ENCODE measurements at regions not wholly inside any gene's neighbourhood (a gene's known extent, or its start where the extent isn't known, plus 50 kb on each side); places are given as distances from the start of the nearest gene placed in this dataset.

DNA sequence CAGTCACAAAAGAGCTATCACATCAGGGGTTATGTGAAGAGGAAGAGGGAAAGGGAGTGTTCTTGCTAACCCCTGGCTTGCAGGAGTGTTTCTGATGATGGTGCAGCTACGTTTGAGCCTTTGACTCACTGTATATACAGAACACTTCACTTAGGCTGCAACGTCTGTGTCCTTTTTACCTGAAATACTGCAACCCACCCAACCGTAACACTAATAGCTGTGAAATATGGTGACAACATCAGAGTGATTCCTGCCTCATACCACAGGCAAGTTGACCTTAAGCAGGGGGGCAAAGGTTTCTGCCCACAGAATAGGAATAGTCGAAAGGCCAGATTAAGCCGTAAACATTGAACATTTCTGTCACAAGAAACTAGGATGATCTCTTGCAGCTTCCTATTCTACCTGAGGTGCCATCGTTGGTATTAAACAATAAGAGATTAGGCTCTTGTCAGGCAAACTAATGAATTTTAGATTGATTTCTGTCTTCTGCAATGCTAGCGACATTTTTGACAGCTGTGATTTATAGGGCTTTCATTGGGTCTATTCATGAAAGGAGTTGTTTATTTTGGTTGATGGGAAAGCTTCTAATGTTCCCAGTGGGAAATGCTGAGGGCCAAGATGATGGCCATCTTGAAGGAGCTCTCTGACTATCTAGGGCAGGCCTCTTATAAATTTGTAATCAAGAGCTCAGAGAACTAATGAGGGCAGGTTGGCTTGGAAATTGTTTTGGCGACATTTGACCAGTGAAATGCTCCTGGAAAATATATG is 316.8 kb downstream of the PIK3C3 start:
- DNase-seq: no peak

DNA sequence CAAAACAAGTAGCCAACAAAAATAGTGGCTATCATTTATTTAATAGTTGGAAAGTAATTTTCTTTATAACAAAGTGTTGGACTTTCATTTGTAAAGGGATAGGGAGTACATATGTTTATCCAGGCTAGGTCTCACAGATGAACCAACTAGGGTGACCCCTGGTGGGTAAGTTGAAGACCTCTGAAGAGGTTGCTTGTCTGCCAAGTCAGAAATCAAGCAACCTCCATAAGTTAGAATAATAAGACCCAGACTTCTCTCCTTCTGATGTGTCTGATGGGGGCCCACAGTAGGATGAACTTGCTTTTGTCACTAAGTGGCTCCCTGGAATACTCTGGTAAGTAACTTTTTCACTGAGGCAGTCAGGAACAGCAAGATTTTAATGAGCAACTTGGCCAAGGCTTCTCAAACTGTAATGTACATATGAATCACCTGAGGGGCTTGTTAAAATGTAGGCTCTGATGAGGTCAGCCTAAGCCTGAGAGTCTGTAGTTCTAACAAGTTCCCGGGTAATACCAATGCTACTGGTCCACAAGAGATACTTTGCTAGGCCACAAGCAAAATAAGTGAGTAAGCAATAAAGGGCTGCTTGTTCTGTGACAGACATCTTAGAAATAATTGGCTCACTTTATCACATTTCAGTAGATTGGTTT is 319.6 kb downstream of the PIK3C3 start:
- DNase-seq: no peak

DNA sequence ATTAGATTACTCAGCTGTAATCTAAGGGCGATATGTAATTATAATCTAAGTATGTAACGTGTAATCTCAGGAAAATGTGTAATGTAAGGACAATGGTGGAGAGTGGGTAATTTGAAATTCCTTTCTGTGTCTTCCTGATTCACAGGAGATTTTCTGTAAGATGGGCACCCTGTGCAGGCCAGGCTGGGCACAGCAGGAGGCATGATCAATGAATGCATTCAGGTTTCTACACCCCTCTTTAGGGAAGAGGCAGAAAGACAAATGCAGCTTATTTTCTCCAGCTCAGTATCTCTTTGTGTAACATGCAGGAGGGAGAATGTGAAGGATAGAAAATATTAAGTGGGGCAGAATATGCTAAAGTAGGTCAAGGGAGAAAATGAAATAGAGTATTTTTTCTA is 320.1 kb downstream of the PIK3C3 start:
- no peak for DNase-seq

DNA sequence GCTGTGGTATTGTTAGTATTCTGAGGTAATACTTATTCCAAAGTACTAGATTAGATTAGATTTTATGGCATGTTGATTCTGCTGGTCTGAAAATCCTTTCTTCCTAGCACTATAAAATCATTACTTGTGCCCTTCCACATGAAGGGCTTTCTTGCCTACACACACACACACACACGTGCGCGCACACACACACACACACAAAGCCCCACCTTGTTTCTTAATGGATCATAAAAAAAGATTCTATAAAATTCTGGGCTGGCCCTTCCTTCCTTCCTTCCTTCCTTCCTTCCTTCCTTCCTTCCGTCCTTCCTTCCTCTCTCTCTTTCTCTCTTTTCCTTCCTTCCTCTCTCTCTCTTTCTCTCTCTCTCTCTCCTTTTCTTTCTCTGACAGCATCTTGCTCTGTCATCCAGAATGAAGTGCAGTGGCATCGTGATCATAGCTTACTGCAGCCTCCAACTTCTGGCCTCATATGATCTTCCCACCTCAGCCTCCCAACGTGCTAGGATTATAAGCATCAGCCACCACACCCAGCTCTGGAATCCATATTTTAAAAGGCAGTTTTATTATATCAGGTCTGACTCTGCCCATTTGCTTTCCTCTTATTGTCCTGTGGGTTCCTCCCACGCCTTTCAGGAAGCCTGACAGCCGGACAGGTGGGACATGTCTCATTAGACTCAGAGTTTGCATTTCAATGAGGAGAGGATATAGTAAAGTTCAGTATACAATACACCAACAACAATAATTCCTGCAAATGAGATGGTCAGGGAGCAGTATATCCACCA is 321.1 kb downstream of the PIK3C3 start:
- no peak for DNase-seq

DNA sequence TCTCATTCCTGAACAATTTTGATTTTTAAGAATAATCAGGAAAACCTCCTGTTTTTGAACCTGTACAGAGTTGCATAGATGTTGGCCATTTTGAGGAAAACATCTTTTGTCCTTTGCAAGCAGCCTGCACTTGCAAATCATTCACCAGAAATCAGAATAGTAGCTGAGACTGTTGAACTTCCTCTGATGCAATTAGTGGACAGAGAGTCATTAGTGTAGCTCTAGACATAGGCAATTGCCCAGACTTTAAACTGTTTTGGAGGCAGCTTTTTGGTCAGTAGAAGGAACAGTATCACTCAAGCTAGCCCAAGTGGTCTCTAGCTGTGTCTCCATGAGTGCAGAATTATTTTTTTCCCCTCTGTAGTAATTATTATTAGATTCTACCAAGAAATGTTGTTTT is 326.1 kb downstream of the PIK3C3 start:
- no peak for DNase-seq

DNA sequence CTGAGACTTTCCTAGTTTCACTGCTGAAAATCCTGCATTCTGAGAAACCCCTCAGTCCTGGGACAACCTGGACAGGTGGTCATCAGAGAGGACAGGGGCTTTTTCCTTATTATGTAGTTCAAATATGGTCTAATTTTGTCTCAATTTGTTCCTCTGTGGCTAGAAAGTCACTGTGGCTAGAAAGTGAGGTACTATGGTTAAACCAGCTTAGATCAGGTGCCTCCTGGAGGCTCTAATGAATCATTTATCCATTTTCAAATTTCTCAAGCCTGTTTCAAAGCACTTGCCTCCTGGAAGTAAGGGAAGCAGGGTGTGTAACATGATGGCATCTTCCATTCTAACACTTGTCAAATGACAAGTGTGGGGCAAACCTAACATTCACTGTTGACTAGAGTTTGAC is 326.8 kb downstream of the PIK3C3 start:
- no peak for DNase-seq

DNA sequence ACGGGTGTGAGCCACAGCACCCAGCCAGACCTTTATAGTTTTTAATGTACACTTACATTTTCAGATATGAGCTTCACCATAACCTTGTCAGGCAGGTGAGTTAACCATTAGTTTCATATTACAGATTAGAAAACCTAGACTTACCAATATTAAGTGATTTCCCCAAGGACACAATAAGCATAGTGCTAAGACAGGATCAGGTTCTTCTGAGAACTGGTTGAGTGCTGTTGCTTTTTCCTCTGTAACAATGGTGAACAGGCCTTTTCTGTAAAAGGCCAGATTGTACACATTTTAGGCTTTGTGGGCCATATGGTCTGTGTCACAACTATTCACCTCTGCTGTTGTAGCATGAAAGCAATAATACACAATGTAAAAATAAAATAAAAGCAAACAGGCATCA is 332.0 kb downstream of the PIK3C3 start:
- no peak for DNase-seq

DNA sequence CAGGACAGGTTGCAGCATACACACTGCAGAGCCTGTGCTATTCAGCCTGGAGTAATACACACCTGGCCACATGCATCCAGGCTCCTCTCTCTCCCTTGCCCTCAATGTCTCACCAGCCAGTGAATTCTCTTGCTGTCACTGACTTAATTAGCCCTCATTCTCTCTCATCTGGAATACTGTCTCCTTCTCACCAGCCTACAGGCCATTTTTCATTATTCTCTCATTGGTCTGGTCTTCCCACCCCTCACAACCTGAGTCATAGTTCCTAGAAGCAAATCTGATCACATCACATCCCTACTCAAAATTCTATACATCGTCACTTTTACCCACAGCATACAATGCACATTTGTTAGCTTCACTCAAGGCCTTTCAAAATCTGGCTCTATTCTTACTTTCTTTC is 333.1 kb downstream of the PIK3C3 start:
- no peak for DNase-seq

DNA sequence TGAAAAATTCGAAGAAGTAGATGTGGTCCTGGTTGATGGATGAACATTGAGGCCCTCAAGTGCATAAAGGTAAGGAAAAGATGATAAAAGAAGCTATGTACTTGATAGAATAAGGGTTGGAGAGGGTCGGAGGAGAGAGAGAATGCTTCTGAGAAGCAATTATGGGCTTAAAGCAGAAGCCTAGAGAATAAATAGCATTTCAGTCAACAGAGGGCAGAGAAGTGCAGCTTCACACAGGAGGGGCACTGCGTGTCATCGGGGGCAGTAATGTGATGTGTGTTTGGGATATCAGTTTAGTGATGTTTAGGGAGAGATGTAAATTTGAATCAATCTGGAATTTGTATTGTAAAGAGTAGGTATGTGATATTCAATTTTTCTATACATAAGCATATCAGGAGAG is 334.5 kb downstream of the PIK3C3 start:
- DNase-seq: no peak

DNA sequence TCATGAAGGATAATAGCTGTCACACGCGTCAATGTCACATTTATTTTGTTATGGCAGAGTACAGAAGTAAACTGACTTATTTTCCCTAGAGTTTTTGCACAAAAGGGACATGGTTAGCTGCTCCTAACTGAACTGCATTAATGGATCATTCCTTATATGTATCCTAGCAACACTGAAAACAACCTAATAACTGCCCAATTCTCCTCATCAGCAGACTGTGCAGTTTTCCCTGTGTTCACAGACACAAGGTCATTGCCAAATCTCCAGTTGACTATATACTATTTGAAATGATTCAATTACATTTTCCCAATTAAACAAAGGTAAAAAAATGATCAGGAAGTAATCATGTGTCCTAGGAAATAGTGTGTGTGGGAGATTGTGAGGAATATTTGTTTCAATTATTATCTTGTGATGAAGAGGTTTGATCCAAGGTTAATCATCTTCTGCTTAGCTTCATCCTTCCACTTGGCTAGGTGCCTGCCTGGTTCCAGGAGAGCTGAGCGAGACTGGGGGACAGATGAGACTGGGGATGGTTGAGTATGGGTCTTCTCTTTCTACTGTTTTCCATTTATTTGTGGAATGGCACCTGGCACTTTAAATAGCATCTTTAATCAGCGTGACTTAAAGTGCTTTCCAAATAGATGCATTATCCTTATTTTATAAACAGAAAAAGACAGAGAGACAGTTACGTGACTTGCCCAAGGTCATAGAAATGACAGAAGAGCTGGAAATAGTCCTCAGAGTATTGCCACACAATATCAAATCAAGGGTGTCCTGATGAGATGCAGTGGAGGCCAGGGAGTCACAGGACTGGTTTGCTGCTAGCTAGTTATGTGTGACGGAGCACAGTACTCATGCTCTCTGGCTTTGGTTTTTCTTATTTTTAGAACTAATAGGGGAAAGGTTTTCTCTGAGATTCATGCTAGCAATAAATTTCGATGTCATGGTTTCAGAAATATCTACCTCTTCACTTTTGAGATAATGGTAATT is 335.6 kb downstream of the PIK3C3 start:
- no peak for DNase-seq

DNA sequence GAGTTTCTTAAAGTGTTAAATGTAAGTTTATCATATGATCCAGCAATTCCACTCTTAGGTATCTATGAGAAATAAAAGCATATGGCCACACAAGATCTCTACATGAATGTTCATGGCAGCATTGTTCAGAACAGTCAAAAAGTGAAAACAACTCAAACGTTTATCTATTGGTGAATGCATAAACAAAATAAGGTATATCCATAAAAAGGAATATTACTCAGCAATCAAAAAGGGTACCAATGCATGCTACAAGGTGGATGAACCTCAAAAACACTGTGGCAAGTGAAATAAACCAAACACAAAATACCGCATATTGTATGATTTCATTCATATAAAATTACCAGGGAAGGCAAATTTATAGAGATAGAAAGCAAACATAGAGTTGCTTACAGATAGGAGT is 337.6 kb downstream of the PIK3C3 start:
- DNase-seq: no peak

DNA sequence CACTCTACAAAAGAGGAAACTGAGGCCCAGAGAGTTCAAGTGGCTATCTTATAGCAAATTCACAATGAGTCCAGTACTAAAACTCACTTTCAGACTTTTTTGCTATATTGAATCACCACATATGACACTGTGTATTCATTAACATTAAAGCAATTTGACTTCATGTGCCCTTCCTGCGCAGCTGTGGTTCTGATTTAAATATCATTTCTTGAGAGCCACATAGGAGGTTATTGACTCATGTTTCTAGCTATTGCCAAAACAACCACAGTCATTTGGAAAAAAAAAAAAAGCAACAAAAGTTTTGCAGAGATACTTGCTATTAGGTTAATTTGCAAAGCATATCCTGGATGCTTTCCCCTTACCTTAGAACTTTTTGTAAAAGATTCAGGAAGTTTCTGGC is 341.2 kb downstream of the PIK3C3 start:
- no peak for DNase-seq

DNA sequence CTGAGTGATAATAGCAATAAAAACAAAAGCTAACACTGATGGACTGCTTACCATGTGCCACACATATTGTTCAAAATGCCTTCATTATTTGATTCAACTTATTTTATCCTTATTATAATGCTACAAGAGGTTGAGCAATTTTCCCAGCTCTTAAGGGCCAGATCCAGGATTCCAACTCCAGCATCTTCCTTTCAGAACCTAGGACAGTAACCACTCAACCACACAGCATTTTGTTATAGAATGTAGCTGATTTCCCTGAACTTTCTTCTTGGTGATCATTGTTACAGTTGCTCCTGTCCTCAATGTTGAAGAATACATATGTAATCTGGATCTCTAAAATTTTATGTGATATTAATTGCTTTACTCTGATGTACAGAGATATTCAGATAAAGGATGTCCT is 341.7 kb downstream of the PIK3C3 start:
- no peak for DNase-seq

DNA sequence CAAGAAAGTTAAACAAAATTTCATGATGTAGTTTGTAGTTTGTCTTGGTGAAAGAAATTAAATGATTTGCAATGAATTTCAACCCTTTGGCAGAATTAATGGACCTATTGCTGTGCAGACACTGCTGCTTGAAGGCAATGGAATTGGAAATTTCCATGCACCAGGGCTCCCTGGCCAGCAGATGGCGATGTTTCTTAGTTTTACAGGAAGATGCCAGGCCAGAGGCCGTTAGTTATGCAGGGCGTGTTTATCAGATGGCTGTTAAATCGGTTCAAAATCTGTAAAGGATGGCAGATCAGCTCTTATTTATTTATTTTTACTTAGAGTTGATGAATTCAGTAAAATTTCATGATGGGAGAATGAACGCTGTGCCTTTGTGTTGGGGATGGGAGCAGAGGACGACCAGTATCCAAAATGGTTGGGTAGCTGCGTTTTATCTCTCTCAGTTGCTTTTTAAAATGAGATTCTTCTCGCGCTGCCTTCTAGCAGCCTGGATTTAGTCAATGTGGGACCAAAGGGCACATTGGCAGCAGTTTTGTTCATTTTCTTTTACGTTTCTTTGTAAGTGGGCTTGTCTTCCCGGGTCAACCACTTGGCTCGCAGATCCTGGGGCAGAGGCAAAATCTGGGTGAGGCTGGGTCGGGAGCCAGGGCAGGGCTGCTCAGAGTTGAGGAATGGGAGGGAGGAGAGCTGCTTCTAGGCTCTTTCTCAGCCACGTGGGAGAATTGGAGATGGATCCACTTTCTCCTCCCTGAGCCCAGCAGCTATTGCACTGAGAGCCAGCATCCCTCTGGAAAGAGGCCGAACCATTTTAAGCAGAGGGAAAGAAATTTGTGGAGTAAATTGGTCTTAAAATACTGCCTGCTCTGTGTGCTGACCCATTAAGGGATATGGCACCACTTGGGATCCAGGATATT is 344.0 kb downstream of the PIK3C3 start:
- peak; percentile 44 for DNase-seq

DNA sequence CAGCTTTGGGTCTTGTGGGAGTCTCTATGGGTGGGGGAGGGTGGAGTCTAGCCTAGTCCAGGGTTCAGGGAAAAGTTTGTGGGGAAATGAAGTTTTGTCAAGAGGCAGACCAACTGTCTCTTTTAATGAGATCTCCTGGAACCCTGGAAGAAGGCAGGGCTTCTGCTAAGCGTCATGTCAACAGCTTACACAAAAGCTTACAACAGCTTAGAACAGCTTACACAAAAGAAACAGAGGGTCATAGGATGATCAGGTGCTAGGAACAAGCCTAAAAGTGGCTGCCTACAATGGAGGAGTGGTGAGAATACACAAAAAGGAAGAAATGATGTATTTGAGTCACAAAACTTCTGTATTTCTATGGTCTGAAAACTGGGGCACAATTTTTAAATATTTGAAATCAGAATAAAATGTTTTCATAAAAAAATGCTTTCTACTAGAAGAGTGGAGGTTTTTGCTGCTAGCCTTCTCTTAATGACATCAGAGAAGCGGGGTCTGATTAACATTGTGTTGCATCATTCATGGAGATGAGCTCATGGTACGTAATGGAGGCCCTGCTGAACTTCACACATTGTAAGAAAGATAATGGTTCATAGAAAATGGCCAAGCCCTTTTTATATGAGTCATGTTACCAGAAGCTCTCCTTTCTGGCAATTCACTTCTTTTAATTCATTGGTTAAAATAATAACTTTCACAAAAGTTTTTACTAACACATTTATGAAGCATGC is 351.0 kb downstream of the PIK3C3 start:
- no peak for DNase-seq

DNA sequence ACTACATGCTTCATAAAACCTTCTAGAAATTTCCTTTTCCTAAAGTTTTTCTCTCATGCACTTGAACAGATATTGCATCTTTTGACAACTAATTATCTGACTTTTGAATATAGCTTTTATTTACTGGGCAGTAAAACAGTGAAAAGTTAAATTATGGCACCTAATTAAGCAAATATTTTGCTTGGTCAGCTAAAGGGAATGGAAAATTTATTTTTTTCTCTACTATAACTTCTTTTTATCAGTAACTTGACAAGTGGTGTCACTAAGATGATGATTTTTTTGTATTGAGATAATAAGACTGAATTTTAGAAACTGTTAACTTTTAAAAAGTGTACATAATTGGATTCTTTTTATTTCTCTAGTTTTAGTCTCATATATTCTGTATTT is 351.6 kb downstream of the PIK3C3 start:
- DNase-seq: no peak

DNA sequence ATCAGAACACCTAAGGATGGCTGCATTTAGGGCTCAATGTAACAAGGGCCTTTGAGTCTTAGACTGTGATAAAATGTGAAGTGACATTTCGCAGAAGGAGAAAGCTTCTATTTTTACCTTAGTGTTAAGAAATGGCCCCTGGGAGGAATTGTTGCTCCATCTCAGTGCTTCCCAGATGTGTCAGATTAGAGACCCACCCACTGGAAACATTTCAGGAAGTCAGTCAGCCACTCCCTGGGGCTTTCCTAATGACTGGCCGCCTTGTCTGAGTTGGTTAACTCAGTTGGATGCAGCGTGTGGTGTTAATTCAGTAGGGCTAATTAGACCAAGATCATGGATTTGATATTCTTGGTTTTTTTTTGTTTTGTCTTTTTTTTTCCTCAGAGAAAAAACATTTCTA is 355.9 kb downstream of the PIK3C3 start:
- no peak for DNase-seq

DNA sequence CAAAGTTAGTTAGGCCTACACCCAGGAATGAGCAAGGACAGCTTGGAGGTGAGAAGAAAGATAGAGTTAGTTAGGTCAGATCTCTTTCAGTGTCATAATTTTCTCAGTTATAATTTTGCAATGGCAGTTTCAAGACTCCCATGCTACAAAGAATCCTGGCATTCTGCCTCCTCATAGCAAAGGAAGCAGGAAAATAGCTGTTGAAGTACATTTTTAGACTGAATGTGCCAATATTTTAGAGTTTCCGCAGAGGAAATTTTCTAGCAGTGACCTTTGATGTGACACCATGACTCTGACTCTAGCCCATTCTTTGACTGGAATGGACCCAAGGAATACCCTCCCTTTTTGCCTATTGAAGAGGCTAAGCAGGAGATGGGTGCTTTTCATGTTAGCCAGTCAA is 371.7 kb downstream of the PIK3C3 start:
- DNase-seq: no peak

DNA sequence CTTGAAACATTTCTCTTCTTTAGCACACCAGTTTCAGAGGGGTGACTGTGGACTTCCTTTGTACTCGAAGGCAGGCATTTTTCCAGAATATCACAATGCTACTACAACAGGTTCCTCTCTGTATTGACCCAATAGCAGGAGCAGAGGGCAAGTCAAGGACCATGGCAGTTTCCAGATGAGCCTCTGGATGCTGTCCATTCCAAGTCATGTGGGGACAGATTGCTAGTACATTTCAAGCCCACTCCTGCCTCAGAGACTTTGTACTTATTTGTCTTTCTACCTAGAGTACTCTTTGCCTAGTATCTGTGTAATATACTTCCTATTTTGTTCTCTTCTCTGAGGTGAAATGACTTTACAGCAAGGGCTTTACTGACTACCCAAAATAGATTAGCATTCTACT is 373.9 kb downstream of the PIK3C3 start:
- no peak for DNase-seq

DNA sequence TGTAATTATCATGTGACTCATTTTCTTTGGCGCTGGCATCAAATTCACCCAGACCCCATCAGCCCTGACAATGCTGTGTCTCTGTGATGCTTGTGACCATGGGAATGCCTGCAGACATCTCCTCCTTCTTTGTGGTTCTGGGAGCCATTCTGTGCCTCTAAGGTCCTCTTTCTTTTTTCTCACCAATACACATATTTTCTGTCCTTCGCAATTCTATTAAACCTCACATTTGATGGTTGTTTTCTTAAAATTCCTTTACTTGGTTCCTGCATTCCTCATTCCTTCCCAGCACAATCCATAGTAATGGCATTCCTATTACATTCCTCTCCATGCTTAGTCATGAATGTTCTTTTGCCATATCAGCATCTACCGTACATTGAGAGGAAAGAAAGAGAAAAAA is 375.3 kb downstream of the PIK3C3 start:
- no peak for DNase-seq

DNA sequence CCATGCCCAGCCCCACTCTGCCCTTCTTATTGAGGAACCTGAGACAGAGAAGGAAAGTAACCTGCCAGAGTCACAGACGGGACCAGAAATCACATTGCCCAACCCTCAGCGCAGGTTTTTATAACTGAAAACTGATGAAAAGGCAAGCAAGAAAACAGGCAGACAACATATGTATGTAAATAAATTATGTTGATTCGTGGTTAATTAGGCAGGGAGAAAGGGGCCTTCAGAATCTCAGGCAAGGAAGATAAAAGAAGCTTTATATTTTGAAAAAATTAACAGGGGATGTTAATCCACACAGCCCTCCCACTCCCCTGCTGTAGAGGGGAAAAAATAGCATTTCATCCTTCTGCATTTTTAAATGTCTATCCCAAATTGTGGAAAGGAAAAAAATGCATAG is 378.5 kb downstream of the PIK3C3 start:
- DNase-seq: no peak

Data from CD4-positive, alpha-beta T cell treated with Interleukin-12 subunit alpha and Interleukin-12 subunit beta, for 1 hour (primary cell).